ENCODE measurements at regions not wholly inside any gene's neighbourhood (a gene's known extent, or its start where the extent isn't known, plus 50 kb on each side); places are given as distances from the start of the nearest gene placed in this dataset.

DNA sequence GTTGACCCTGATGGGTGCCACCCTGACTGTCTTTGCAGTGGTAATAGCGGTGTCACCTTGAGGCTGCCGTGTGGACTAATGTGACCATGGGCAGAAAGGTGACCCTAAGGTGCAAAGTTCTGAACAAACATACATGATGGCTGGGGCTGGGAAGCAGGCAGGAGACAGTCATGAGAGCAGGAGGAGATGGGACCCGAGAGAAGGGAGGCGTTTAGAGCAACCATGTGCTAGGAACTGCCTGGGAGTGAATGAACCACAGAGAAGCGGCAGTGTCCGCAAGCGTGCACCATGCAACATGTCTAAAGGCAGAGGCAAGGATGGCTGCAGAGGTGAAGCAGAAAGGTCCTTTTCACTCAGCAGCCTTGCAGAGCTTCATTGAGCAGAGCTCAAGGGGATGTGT is 113.1 kb upstream of the GDF10 start:
- WGBS, 2 donors = 94 to 95% methylated on average over 7 of the region's 7 CpGs
- no peak overlapping the region for H3K4me3 ChIP-seq (replicated peaks in 1 of 3)
- H3K9me3 ChIP-seq = no peaks in the 10 kb centered on the region
- no peaks in the 10 kb centered on the region for H3K27me3 ChIP-seq
- H3K27ac ChIP-seq = no peak overlapping the region
- intact Hi-C loops (cut with DNase I) = no loop called here
- H3K4me1 ChIP-seq = no peaks in the 10 kb centered on the region
- H3K36me3 ChIP-seq = no peaks in the 10 kb centered on the region
- DNase-seq = no peak
- TF ChIP-seq, protein P1, sequence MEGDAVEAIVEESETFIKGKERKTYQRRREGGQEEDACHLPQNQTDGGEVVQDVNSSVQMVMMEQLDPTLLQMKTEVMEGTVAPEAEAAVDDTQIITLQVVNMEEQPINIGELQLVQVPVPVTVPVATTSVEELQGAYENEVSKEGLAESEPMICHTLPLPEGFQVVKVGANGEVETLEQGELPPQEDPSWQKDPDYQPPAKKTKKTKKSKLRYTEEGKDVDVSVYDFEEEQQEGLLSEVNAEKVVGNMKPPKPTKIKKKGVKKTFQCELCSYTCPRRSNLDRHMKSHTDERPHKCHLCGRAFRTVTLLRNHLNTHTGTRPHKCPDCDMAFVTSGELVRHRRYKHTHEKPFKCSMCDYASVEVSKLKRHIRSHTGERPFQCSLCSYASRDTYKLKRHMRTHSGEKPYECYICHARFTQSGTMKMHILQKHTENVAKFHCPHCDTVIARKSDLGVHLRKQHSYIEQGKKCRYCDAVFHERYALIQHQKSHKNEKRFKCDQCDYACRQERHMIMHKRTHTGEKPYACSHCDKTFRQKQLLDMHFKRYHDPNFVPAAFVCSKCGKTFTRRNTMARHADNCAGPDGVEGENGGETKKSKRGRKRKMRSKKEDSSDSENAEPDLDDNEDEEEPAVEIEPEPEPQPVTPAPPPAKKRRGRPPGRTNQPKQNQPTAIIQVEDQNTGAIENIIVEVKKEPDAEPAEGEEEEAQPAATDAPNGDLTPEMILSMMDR (IDR thresholded peaks at IDR 0.05) = no peak
- TF ChIP-seq POLR2A (IDR thresholded peaks at IDR 0.05) = no peak

DNA sequence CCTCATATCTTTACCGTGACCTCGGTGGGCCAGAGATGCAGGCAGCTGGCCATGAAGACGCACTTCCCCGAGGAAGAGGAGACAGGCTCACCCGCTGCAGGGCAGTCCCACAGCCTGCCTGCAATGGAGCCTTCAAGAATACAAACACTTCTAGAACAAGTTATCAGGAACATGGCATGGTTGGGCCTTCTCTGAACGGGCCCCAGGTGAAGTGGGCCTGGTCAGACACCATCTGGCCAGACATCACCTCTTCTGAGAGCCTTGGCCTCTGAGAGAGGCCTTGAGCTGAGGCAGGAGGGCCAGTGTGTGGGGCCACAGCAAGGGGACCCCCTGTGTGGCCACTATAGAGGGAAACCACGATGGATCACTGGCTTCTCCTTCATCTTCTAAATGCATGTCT is 112.4 kb upstream of the GDF10 start:
- DNase-seq = no peak
- no peaks in the 10 kb centered on the region for H3K27me3 ChIP-seq
- TF ChIP-seq, protein P1 (IDR thresholded peaks at IDR 0.05) = no peak
- TF ChIP-seq POLR2A (IDR thresholded peaks at IDR 0.05) = no peak
- no peaks in the 10 kb centered on the region for H3K4me1 ChIP-seq
- no peak overlapping the region for H3K4me3 ChIP-seq (replicated peaks in 1 of 3)
- H3K36me3 ChIP-seq = no peaks in the 10 kb centered on the region
- intact Hi-C loops (cut with DNase I) = no loop called here
- 85 to 89% methylated on average over 7 of the region's 7 CpGs for WGBS, 2 donors
- no peaks in the 10 kb centered on the region for H3K9me3 ChIP-seq
- no peak overlapping the region for H3K27ac ChIP-seq

DNA sequence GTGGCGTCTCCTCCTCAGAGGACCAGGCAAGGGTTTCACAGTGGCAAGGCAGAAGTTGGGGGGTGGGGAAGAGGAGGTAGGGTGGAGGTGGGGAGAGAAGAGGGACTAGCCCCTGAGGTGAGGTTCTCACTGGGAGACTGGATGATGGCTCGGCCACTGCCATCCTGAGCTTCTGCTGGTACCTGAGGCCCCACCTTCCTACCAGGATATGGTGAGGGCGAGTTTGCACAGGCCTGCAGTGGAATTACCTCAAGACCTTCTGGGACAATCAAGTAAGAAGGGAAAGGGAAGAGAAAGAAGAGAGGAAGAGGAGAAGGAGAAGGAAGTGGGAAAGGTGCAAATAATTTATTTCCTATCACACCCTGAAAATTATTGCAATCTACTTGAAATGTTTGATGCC is 111.8 kb upstream of the GDF10 start:
- Histone ChIP-seq H3K4me1 (no peaks in the 10 kb centered on the region), H3K27me3 (no peaks in the 10 kb centered on the region), H3K4me3 (replicated peaks in 1 of 3) (no peak overlapping the region), H3K27ac (no peak overlapping the region), H3K36me3 (no peaks in the 10 kb centered on the region), H3K9me3 (no peaks in the 10 kb centered on the region)
- no peak for DNase-seq
- WGBS, 2 donors = 77 to 78% methylated on average over 3 of the region's 3 CpGs
- intact Hi-C loops (cut with DNase I) = no loop called here
- TF ChIP-seq, protein P1 (IDR thresholded peaks at IDR 0.05) = no peak
- no peak for TF ChIP-seq POLR2A (IDR thresholded peaks at IDR 0.05)

DNA sequence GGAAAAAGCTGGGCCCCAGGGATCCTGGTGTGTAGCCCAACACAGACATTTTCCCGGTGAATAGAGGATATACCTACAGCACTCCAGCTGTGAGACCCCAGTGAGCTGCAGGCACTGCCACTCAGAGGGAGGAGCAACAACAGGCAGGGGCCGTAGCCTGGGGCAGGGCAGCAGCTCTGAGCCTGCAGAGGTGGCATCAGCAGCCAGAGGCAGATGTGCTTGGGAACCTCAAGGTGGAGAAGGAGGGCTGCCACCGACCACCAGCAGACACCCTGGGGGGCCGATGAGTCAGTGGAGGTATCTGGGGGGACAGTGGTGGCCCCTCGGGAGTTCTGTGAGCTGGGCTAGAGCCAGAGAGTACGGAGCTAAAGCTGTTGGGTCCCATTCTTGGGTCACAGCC is 110.2 kb upstream of the GDF10 start:
- Histone ChIP-seq H3K9me3 (no peaks in the 10 kb centered on the region), H3K4me3 (replicated peaks in 1 of 3) (no peak overlapping the region), H3K27ac (no peak overlapping the region), H3K36me3 (no peaks in the 10 kb centered on the region), H3K4me1 (no peaks in the 10 kb centered on the region), H3K27me3 (no peaks in the 10 kb centered on the region)
- 76 to 83% methylated on average over 3 to 6 of the region's 6 CpGs for WGBS, 2 donors
- intact Hi-C loops (cut with DNase I) = no loop called here
- no peak for DNase-seq
- no peak for TF ChIP-seq POLR2A (IDR thresholded peaks at IDR 0.05)
- TF ChIP-seq, protein P1 (IDR thresholded peaks at IDR 0.05) = no peak

DNA sequence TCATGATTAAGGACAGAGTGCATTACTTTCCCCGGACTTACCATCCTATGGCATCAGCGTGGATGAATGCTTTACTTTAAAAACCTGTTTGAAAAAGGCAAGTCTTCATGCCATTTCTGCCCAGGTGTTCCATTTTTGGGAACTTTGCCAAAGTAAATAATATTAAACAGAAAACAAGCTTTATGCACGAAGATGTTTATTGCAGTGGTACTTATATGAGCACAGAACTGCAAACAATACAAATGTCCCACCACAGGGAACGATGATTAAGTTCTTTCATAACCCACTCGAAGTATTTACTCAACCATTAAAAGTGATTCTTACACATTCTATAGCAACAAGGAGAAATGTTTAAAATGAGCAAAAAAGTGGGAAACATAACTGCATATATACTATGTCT is 109.7 kb upstream of the GDF10 start:
- no peak for DNase-seq
- TF ChIP-seq POLR2A (IDR thresholded peaks at IDR 0.05) = no peak
- Histone ChIP-seq H3K36me3 (no peaks in the 10 kb centered on the region), H3K4me1 (no peaks in the 10 kb centered on the region), H3K9me3 (no peaks in the 10 kb centered on the region), H3K4me3 (replicated peaks in 1 of 3) (no peak overlapping the region), H3K27me3 (no peaks in the 10 kb centered on the region), H3K27ac (no peak overlapping the region)
- 74 to 77% methylated on average over 5 of the region's 5 CpGs for WGBS, 2 donors
- intact Hi-C loops (cut with DNase I) = no loop called here

All from thyroid gland (tissue), 4 donors.